ENCODE measurements at regions not wholly inside any gene's neighbourhood (a gene's known extent, or its start where the extent isn't known, plus 50 kb on each side); places are given as distances from the start of the nearest gene placed in this dataset.

- Mint-ChIP-seq H3K27ac (no peak overlapping the region), H3K4me1 (no peaks in the 10 kb centered on the region), H3K9me3 (peaks cover 0 to 9% (median 4%) of the 10 kb centered on the region in 3 donors), H3K36me3 (no peaks in the 10 kb centered on the region), H3K4me3 (no peak overlapping the region), H3K27me3 (peaks cover 4 to 12% of the 10 kb centered on the region in 2 donors)
- Histone ChIP-seq H3K27me3 (replicated peaks in 1 of 2; ENCODE audit: control insufficient read depth in 2 of 2, extremely low read depth in 1 of 2, insufficient read depth in 2 of 2, low read length in 1 of 2) (no peaks in the 10 kb centered on the region), H3K36me3 (ENCODE audit: control insufficient read depth in 2 of 2, extremely low read depth in 1 of 2, insufficient read depth in 1 of 2, low read length in 1 of 2) (no peaks in the 10 kb centered on the region), H3K9me3 (no peaks in the 10 kb centered on the region), H3K27ac (ENCODE audit: low read length) (no peak overlapping the region), H3K4me3 (ENCODE audit: control insufficient read depth in 1 of 2, extremely low read depth in 1 of 2, low read length in 1 of 2) (no peak overlapping the region), H3K4me1 (ENCODE audit: control insufficient read depth in 1 of 2, extremely low read depth in 1 of 2, insufficient read depth in 2 of 2, low read length in 2 of 2) (no peaks in the 10 kb centered on the region)
- ChIA-PET CTCF (no interaction called here), POLR2A (no interaction called here)
- WGBS (ENCODE audit: insufficient coverage): 60% methylated on average over 2 of the region's 4 CpGs
- ATAC-seq (replicated peaks in 1 of 4) (no peak), DNase-seq (no peak)
Measured at GRCh38 chr2:133713049-133713580, 144.9 kb upstream of the NCKAP5 start.

GRCh38 chr2:133716166-133716565, 147.9 kb upstream of the NCKAP5 start:
- H3K4me1 Mint-ChIP-seq: no peaks in the 10 kb centered on the region
- H3K4me3 ChIP-seq (ENCODE audit: control insufficient read depth in 1 of 2, extremely low read depth in 1 of 2, low read length in 1 of 2): no peak overlapping the region
- no peak overlapping the region for H3K4me3 Mint-ChIP-seq
- no peak overlapping the region for H3K27ac Mint-ChIP-seq
- ATAC-seq (replicated peaks in 1 of 4) (no peak), DNase-seq (no peak)
- no peaks in the 10 kb centered on the region for H3K27me3 ChIP-seq (replicated peaks in 1 of 2; ENCODE audit: control insufficient read depth in 2 of 2, extremely low read depth in 1 of 2, insufficient read depth in 2 of 2, low read length in 1 of 2)
- WGBS (ENCODE audit: insufficient coverage): 60% methylated on average over 1 of the region's 3 CpGs
- H3K9me3 Mint-ChIP-seq: peaks cover 0 to 5% (median 0%) of the 10 kb centered on the region in 3 donors
- no peaks in the 10 kb centered on the region for H3K4me1 ChIP-seq (ENCODE audit: control insufficient read depth in 1 of 2, extremely low read depth in 1 of 2, insufficient read depth in 2 of 2, low read length in 2 of 2)
- no peaks in the 10 kb centered on the region for H3K36me3 ChIP-seq (ENCODE audit: control insufficient read depth in 2 of 2, extremely low read depth in 1 of 2, insufficient read depth in 1 of 2, low read length in 1 of 2)
- peaks cover under 1 to 15% of the 10 kb centered on the region in 2 donors for H3K27me3 Mint-ChIP-seq
- no peak overlapping the region for H3K27ac ChIP-seq (ENCODE audit: low read length)
- H3K9me3 ChIP-seq: no peaks in the 10 kb centered on the region
- POLR2A ChIA-PET: no interaction called here
- CTCF ChIA-PET: no interaction called here
- H3K36me3 Mint-ChIP-seq: no peaks in the 10 kb centered on the region

- no peaks in the 10 kb centered on the region for H3K27me3 ChIP-seq (replicated peaks in 1 of 2; ENCODE audit: control insufficient read depth in 2 of 2, extremely low read depth in 1 of 2, insufficient read depth in 2 of 2, low read length in 1 of 2)
- DNase-seq (no peak), ATAC-seq (replicated peaks in 1 of 4) (no peak)
- no peak overlapping the region for H3K4me3 Mint-ChIP-seq
- no peaks in the 10 kb centered on the region for H3K9me3 ChIP-seq
- 25% methylated on average over 2 of the region's 3 CpGs for WGBS (ENCODE audit: insufficient coverage)
- H3K4me1 ChIP-seq (ENCODE audit: control insufficient read depth in 1 of 2, extremely low read depth in 1 of 2, insufficient read depth in 2 of 2, low read length in 2 of 2): no peaks in the 10 kb centered on the region
- H3K4me3 ChIP-seq (ENCODE audit: control insufficient read depth in 1 of 2, extremely low read depth in 1 of 2, low read length in 1 of 2): no peak overlapping the region
- no peak overlapping the region for H3K27ac ChIP-seq (ENCODE audit: low read length)
- ChIA-PET POLR2A (no interaction called here), CTCF (no interaction called here)
- peaks cover 0 to 5% (median 0%) of the 10 kb centered on the region in 3 donors for H3K9me3 Mint-ChIP-seq
- H3K36me3 ChIP-seq (ENCODE audit: control insufficient read depth in 2 of 2, extremely low read depth in 1 of 2, insufficient read depth in 1 of 2, low read length in 1 of 2): no peaks in the 10 kb centered on the region
- peaks cover 0 to 14% of the 10 kb centered on the region in 2 donors for H3K27me3 Mint-ChIP-seq
- H3K27ac Mint-ChIP-seq: no peak overlapping the region
- no peaks in the 10 kb centered on the region for H3K4me1 Mint-ChIP-seq
- H3K36me3 Mint-ChIP-seq: no peaks in the 10 kb centered on the region
Measured at GRCh38 chr2:133717497-133717896, 149.2 kb upstream of the NCKAP5 start.

- peaks cover 0 to 5% (median 0%) of the 10 kb centered on the region in 3 donors for H3K9me3 Mint-ChIP-seq
Measured at GRCh38 chr2:133718688-133719201, 150.5 kb upstream of the NCKAP5 start.

GRCh38 chr2:133720429-133720828, 152.2 kb upstream of the NCKAP5 start:
- Mint-ChIP-seq H3K4me3 (no peak overlapping the region), H3K27ac (no peak overlapping the region), H3K36me3 (no peaks in the 10 kb centered on the region), H3K4me1 (no peaks in the 10 kb centered on the region), H3K9me3 (peaks cover 0 to 5% (median 0%) of the 10 kb centered on the region in 3 donors), H3K27me3 (peaks cover 0 to 9% of the 10 kb centered on the region in 2 donors)
- ATAC-seq (replicated peaks in 1 of 4) (no peak), DNase-seq (no peak)
- H3K9me3 ChIP-seq: no peaks in the 10 kb centered on the region
- WGBS (ENCODE audit: insufficient coverage): no CpG with 5 or more reads among the region's 2 CpGs
- ChIA-PET CTCF (no interaction called here), POLR2A (no interaction called here)
- no peak overlapping the region for H3K27ac ChIP-seq (ENCODE audit: low read length)
- H3K4me1 ChIP-seq (ENCODE audit: control insufficient read depth in 1 of 2, extremely low read depth in 1 of 2, insufficient read depth in 2 of 2, low read length in 2 of 2): no peaks in the 10 kb centered on the region
- H3K27me3 ChIP-seq (replicated peaks in 1 of 2; ENCODE audit: control insufficient read depth in 2 of 2, extremely low read depth in 1 of 2, insufficient read depth in 2 of 2, low read length in 1 of 2): no peaks in the 10 kb centered on the region
- H3K4me3 ChIP-seq (ENCODE audit: control insufficient read depth in 1 of 2, extremely low read depth in 1 of 2, low read length in 1 of 2): no peak overlapping the region
- no peaks in the 10 kb centered on the region for H3K36me3 ChIP-seq (ENCODE audit: control insufficient read depth in 2 of 2, extremely low read depth in 1 of 2, insufficient read depth in 1 of 2, low read length in 1 of 2)

More at GRCh38 chr2:133718688-133719201, 150.5 kb upstream of the NCKAP5 start:
- Mint-ChIP-seq H3K36me3 (no peaks in the 10 kb centered on the region), H3K27ac (no peak overlapping the region), H3K4me1 (no peaks in the 10 kb centered on the region), H3K27me3 (peaks cover 0 to 9% of the 10 kb centered on the region in 2 donors), H3K4me3 (no peak overlapping the region)
- H3K4me3 ChIP-seq (ENCODE audit: control insufficient read depth in 1 of 2, extremely low read depth in 1 of 2, low read length in 1 of 2): no peak overlapping the region
- DNase-seq (no peak), ATAC-seq (replicated peaks in 1 of 4) (no peak)
- ChIA-PET POLR2A (no interaction called here), CTCF (no interaction called here)
- no peaks in the 10 kb centered on the region for H3K36me3 ChIP-seq (ENCODE audit: control insufficient read depth in 2 of 2, extremely low read depth in 1 of 2, insufficient read depth in 1 of 2, low read length in 1 of 2)
- H3K9me3 ChIP-seq: no peaks in the 10 kb centered on the region
- 83% methylated on average over 7 of the region's 7 CpGs for WGBS (ENCODE audit: insufficient coverage)
- H3K27me3 ChIP-seq (replicated peaks in 1 of 2; ENCODE audit: control insufficient read depth in 2 of 2, extremely low read depth in 1 of 2, insufficient read depth in 2 of 2, low read length in 1 of 2): no peaks in the 10 kb centered on the region
- H3K4me1 ChIP-seq (ENCODE audit: control insufficient read depth in 1 of 2, extremely low read depth in 1 of 2, insufficient read depth in 2 of 2, low read length in 2 of 2): no peaks in the 10 kb centered on the region
- no peak overlapping the region for H3K27ac ChIP-seq (ENCODE audit: low read length)

GRCh38 chr2:133721118-133721517, 152.9 kb upstream of the NCKAP5 start:
- DNase-seq: no peak
- Mint-ChIP-seq H3K36me3 (no peaks in the 10 kb centered on the region), H3K4me1 (no peaks in the 10 kb centered on the region)

GRCh38 chr2:133723133-133723532, 154.9 kb upstream of the NCKAP5 start:
- H3K4me3 Mint-ChIP-seq: no peak overlapping the region
- ATAC-seq (replicated peaks in 1 of 4) (no peak), DNase-seq (no peak)
- Histone ChIP-seq H3K9me3 (no peaks in the 10 kb centered on the region), H3K36me3 (ENCODE audit: control insufficient read depth in 2 of 2, extremely low read depth in 1 of 2, insufficient read depth in 1 of 2, low read length in 1 of 2) (no peaks in the 10 kb centered on the region), H3K4me3 (ENCODE audit: control insufficient read depth in 1 of 2, extremely low read depth in 1 of 2, low read length in 1 of 2) (no peak overlapping the region), H3K27me3 (replicated peaks in 1 of 2; ENCODE audit: control insufficient read depth in 2 of 2, extremely low read depth in 1 of 2, insufficient read depth in 2 of 2, low read length in 1 of 2) (no peaks in the 10 kb centered on the region), H3K27ac (ENCODE audit: low read length) (no peak overlapping the region), H3K4me1 (ENCODE audit: control insufficient read depth in 1 of 2, extremely low read depth in 1 of 2, insufficient read depth in 2 of 2, low read length in 2 of 2) (no peaks in the 10 kb centered on the region)
- H3K4me1 Mint-ChIP-seq: peaks cover 0 to 4% (median 0%) of the 10 kb centered on the region in 3 donors
- no peaks in the 10 kb centered on the region for H3K36me3 Mint-ChIP-seq
- ChIA-PET POLR2A (no interaction called here), CTCF (no interaction called here)
- H3K27me3 Mint-ChIP-seq: peaks cover 0 to 6% of the 10 kb centered on the region in 2 donors
- H3K27ac Mint-ChIP-seq: no peak overlapping the region
- H3K9me3 Mint-ChIP-seq: peaks cover 0 to 5% (median 0%) of the 10 kb centered on the region in 3 donors
- WGBS (ENCODE audit: insufficient coverage): 75% methylated on average over 2 of the region's 3 CpGs

More at GRCh38 chr2:133721118-133721517, 152.9 kb upstream of the NCKAP5 start:
- H3K4me3 ChIP-seq (ENCODE audit: control insufficient read depth in 1 of 2, extremely low read depth in 1 of 2, low read length in 1 of 2): no peak overlapping the region
- WGBS (ENCODE audit: insufficient coverage): no CpG with 5 or more reads among the region's 3 CpGs
- ChIA-PET POLR2A (no interaction called here), CTCF (no interaction called here)
- Mint-ChIP-seq H3K9me3 (peaks cover 0 to 5% (median 0%) of the 10 kb centered on the region in 3 donors), H3K27me3 (peaks cover 0 to 9% of the 10 kb centered on the region in 2 donors), H3K27ac (no peak overlapping the region), H3K4me3 (no peak overlapping the region)
- H3K27ac ChIP-seq (ENCODE audit: low read length): no peak overlapping the region
- H3K9me3 ChIP-seq: no peaks in the 10 kb centered on the region
- H3K4me1 ChIP-seq (ENCODE audit: control insufficient read depth in 1 of 2, extremely low read depth in 1 of 2, insufficient read depth in 2 of 2, low read length in 2 of 2): no peaks in the 10 kb centered on the region
- H3K36me3 ChIP-seq (ENCODE audit: control insufficient read depth in 2 of 2, extremely low read depth in 1 of 2, insufficient read depth in 1 of 2, low read length in 1 of 2): no peaks in the 10 kb centered on the region
- H3K27me3 ChIP-seq (replicated peaks in 1 of 2; ENCODE audit: control insufficient read depth in 2 of 2, extremely low read depth in 1 of 2, insufficient read depth in 2 of 2, low read length in 1 of 2): no peaks in the 10 kb centered on the region
- no peak for ATAC-seq (replicated peaks in 1 of 4)

Data from T-cell (primary cell).